K562 (cell line): ENCODE measurements at regions not wholly inside any gene's neighbourhood (a gene's known extent, or its start where the extent isn't known, plus 50 kb on each side); places are given as distances from the start of the nearest gene placed in this dataset.

Source experiments
- ATAC-seq: fragments of 200-7000 bp; cut with Tn5 transposase; 3 replicates; pipeline ENCODE4 v1.9.1; 2020; ENCODE audit warnings: moderate library complexity
- BruUV-seq: library from RNA; stranded (reverse); fragments of 400-500 nt; replicated peaks from 2 replicates; lab custom pipeline; 2021; lab: Mats Ljungman, UMichigan
- CTCF ChIA-PET: fragments of 300-600 bp; formaldehyde crosslinking; extraction: SDS; loops from one replicate; lab custom pipeline; 2021; ENCODE audit warnings: low intra/inter-chr PET ratio; lab: Yijun Ruan, JAX
- POLR2A ChIA-PET: fragments of 300-600, 350-650 bp; sonication (Branson Sonifier 250); formaldehyde crosslinking; extraction: SDS; loops from one replicate; lab custom pipeline; 2021; ENCODE audit warnings: antibody characterized with exemption, inconsistent platforms; lab: Yijun Ruan, JAX
- DNase-seq, 4 experiments: peaks; one replicate each; pipeline versions ENCODE4 v3.0.0 to v3.0.0-alpha.2; 2011 to 2018; ENCODE audit warnings: low spot score in 3 of 4, mixed read lengths in 3 of 4; ENCODE audit errors: extremely low read depth in 1 of 4
- FAIRE-seq: peaks from 2 replicates; lab custom pipeline; 2011; peaks lifted over from hg19 to GRCh38; lab: Jason Lieb, UNC
- H2AFZ ChIP-seq: 2 replicates; pipeline ENCODE4 v1.6.0; 2011; ENCODE audit warnings: low read depth, low read length, control low read depth, inconsistent platforms
- H3K27ac ChIP-seq: fragments of 200-600 bp; 3 replicates; pipeline ENCODE4 v1.8.0; 2011; ENCODE audit warnings: low read depth, mild to moderate bottlenecking, control low read depth, inconsistent platforms, low read length, moderate library complexity, mixed read lengths; ENCODE audit errors: extremely low read depth
- H3K27me3 ChIP-seq, 2 experiments: fragments of 300-600 bp in 1 of 2; 2 replicates in 1 of 2; 3 replicates in 1 of 2; pipeline versions ENCODE4 v1.6.0 to v1.8.0; 2011; ENCODE audit warnings: inconsistent platforms in 2 of 2, low read length in 2 of 2, mild to moderate bottlenecking in 1 of 2, mixed read lengths in 1 of 2, moderate library complexity in 1 of 2; ENCODE audit not compliant: control insufficient read depth in 2 of 2, insufficient read depth in 2 of 2
- H3K36me3 ChIP-seq: fragments of 300-600 bp; 3 replicates; pipeline ENCODE4 v1.8.0; 2011; ENCODE audit warnings: mild to moderate bottlenecking, low read length, inconsistent platforms; ENCODE audit not compliant: control insufficient read depth, insufficient read depth
- H3K4me1 ChIP-seq, 2 experiments: fragments of 200-600 bp in 1 of 2; replicated peaks in 1 of 2; 2 replicates in 1 of 2; 3 replicates in 1 of 2; pipeline versions ENCODE4 v1.5.1 to v1.8.0; 2011; ENCODE audit warnings: inconsistent platforms in 2 of 2, low read length in 2 of 2, mild to moderate bottlenecking in 1 of 2, mixed read lengths in 1 of 2, moderate library complexity in 1 of 2; ENCODE audit not compliant: control insufficient read depth in 2 of 2, insufficient read depth in 2 of 2
- H3K4me2 ChIP-seq: 2 replicates; pipeline ENCODE4 v1.6.1; 2011; ENCODE audit warnings: low read length, control low read depth, inconsistent platforms, mixed read lengths; ENCODE audit not compliant: insufficient read depth
- H3K4me3 ChIP-seq: fragments of 200-600 bp; sonication (generic), shearing (Covaris generic); 2 replicates; pipeline ENCODE4 v1.5.1; 2016; ENCODE audit warnings: control low read depth, inconsistent platforms
- H3K79me2 ChIP-seq: fragments of 200-600 bp; 3 replicates; pipeline ENCODE4 v1.8.0; 2011; ENCODE audit warnings: low read length, inconsistent platforms; ENCODE audit not compliant: control insufficient read depth, insufficient read depth
- H3K9ac ChIP-seq, 2 experiments: 2 replicates each; pipeline versions ENCODE4 v1.6.0 to v1.6.1; 2011; ENCODE audit warnings: low read depth in 2 of 2, low read length in 2 of 2, control low read depth in 1 of 2, inconsistent platforms in 1 of 2, mild to moderate bottlenecking in 1 of 2, mixed read lengths in 1 of 2; ENCODE audit not compliant: insufficient read depth in 1 of 2
- H3K9me1 ChIP-seq: one replicate; pipeline ENCODE4 v1.6.0; 2011; ENCODE audit warnings: inconsistent platforms, mild to moderate bottlenecking, low read length, moderate library complexity; ENCODE audit not compliant: control insufficient read depth, insufficient read depth
- H3K9me3 ChIP-seq: replicated peaks from 2 replicates; pipeline ENCODE4 v1.5.1; 2011; ENCODE audit warnings: low read depth, low read length, inconsistent platforms; ENCODE audit not compliant: control insufficient read depth, insufficient read depth
- H4K20me1 ChIP-seq: replicated peaks from 2 replicates; pipeline ENCODE4 v1.6.1; 2011; ENCODE audit warnings: low read length, inconsistent platforms, mixed read lengths; ENCODE audit not compliant: control insufficient read depth, insufficient read depth
- E2F1 ChIP-seq: sonication (generic); formaldehyde crosslinking; IDR thresholded peaks from 2 replicates; pipeline ENCODE4 v1.8.1; 2023; ENCODE audit warnings: mild to moderate bottlenecking, missing genetic modification reagents, moderate library complexity
- MYBL2 ChIP-seq, 2 experiments: fragments of 450-650 bp in 1 of 2; sonication (generic) in 1 of 2; formaldehyde crosslinking in 1 of 2; IDR thresholded peaks; 2 replicates each; pipeline versions ENCODE4 v1.6.1 to v1.8.1; 2017 to 2022; ENCODE audit warnings: borderline replicate concordance in 1 of 2, inconsistent platforms in 1 of 2, low read depth in 1 of 2, mild to moderate bottlenecking in 1 of 2, missing genetic modification reagents in 1 of 2, moderate library complexity in 1 of 2
- SMARCB1 ChIP-seq: IDR thresholded peaks from 2 replicates; pipeline ENCODE4 v1.6.1; 2011; ENCODE audit warnings: improper control_type of control experiment, low read depth; ENCODE audit not compliant: insufficient read length
- WGBS: fragments of 100-300 bp; shearing (Covaris generic); methylation state at CpG from one replicate; pipeline ENCODE4 v1.1.6; 2016; ENCODE audit warnings: low coverage, mixed read lengths; ENCODE audit not compliant: insufficient coverage; ENCODE audit errors: missing lambda C conversion rate; 5-methylcytosine and 5-hydroxymethylcytosine counted together
- in situ Hi-C: fragments of 300-500 bp; cut with MboI; formaldehyde crosslinking; loops from 4 replicates; pipeline ENCODE4 v1.15.0; 2018; ENCODE audit warnings: inconsistent platforms, mixed read lengths
- intact Hi-C: fragments of 100-400 bp; cut with micrococcal nuclease; formaldehyde crosslinking; loops from 2 replicates; pipeline ENCODE4 v1.14.2; 2022

DNA sequence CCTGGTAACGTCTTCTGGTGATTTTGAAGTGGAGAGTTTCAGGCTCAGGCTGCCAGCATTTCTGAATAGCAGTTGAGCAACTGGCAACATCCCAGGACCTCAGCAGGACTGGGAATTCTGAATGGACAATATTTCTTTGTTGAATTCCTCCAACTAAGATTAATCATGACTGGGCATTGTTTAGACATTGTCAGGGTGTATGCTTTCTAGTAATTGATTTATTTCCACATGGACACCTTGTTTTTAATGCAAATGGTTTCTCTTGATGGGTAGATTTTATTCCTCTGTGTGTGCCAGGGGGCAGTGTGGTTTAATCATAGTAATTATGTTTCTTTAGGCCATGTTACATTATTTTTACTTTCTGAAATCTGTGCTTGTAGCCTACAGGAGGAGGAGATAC, 1004.7 kb upstream of the LCORL start:
- DNase-seq (no peak), FAIRE-seq (no peak), ATAC-seq (no peak)
- no peak overlapping the region for H2AFZ ChIP-seq
- no peak overlapping the region for H3K4me2 ChIP-seq
- H4K20me1 ChIP-seq, result no peaks in the 10 kb centered on the region
- no TSS peak for BruUV-seq
- POLR2A ChIA-PET, result no interaction called here
- WGBS, result 0% methylated on average over 1 of the region's 1 CpG
- intact Hi-C loops (no loop called here), in situ Hi-C loops (no loop called here)
- CTCF ChIA-PET, result no interaction called here
- H3K9me1 ChIP-seq, result no peaks in the 10 kb centered on the region
- H3K27me3 ChIP-seq, result no peaks in the 10 kb centered on the region
- H3K9ac ChIP-seq, result no peak overlapping the region
- no peak overlapping the region for H3K4me3 ChIP-seq
- TF ChIP-seq E2F1 (CRISPR knock-in tag), result no peak
- H3K4me1 ChIP-seq, result no peaks in the 10 kb centered on the region
- H3K36me3 ChIP-seq, result no peaks in the 10 kb centered on the region
- H3K9me3 ChIP-seq, result no peaks in the 10 kb centered on the region
- no peak overlapping the region for H3K27ac ChIP-seq
- H3K79me2 ChIP-seq, result no peaks in the 10 kb centered on the region

DNA sequence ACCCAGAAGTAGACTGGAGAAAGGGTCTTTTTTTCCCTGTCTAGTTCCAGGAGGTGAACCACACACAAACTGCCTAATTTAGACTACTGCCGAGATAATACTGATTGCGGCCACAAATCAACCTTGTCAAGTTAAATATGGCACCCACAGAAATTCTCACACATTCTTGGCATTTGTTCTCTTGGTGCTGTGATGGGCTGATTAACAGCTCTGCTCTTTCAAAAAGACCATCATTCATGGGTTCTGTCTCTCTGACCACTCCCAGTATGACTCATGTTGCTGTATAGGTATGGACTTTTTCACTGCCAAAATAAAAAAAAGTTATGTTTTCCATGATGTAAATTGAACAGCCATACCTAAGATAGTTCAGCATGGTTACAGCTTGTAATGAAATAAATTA, 1003.5 kb upstream of the LCORL start:
- no peaks in the 10 kb centered on the region for H3K27me3 ChIP-seq
- intact Hi-C loops (no loop called here), in situ Hi-C loops (no loop called here)
- H3K9ac ChIP-seq, result no peak overlapping the region
- H3K4me1 ChIP-seq, result no peaks in the 10 kb centered on the region
- H3K4me3 ChIP-seq, result no peak overlapping the region
- H4K20me1 ChIP-seq, result no peaks in the 10 kb centered on the region
- DNase-seq, result no peak
- TF ChIP-seq SMARCB1 (no peak), MYBL2 (IDR thresholded peaks at IDR 0.05; ENCODE audit: low read depth) (no peak), MYBL2 (CRISPR knock-in tag; IDR thresholded peaks at IDR 0.05; ENCODE audit: borderline replicate concordance) (no peak)
- H3K9me1 ChIP-seq, result no peaks in the 10 kb centered on the region
- BruUV-seq, result no TSS peak
- no peak overlapping the region for H3K27ac ChIP-seq
- H3K4me2 ChIP-seq, result no peak overlapping the region
- FAIRE-seq, result no peak
- no peaks in the 10 kb centered on the region for H3K79me2 ChIP-seq
- ATAC-seq, result no peak
- ChIA-PET CTCF (no interaction called here), POLR2A (no interaction called here)
- 0% methylated on average over 2 of the region's 2 CpGs for WGBS
- H3K9me3 ChIP-seq, result no peaks in the 10 kb centered on the region
- no peaks in the 10 kb centered on the region for H3K36me3 ChIP-seq
- no peak overlapping the region for H2AFZ ChIP-seq
